ENCODE measurements at regions not wholly inside any gene's neighbourhood (a gene's known extent, or its start where the extent isn't known, plus 50 kb on each side); places are given as distances from the start of the nearest gene placed in this dataset.

- TF ChIP-seq POLR2A (IDR thresholded peaks at IDR 0.05; ENCODE audit: control extremely low read depth in 1 of 2, low read depth in 2 of 2, low read length in 2 of 2) = no peak
- TF ChIP-seq, protein P1, sequence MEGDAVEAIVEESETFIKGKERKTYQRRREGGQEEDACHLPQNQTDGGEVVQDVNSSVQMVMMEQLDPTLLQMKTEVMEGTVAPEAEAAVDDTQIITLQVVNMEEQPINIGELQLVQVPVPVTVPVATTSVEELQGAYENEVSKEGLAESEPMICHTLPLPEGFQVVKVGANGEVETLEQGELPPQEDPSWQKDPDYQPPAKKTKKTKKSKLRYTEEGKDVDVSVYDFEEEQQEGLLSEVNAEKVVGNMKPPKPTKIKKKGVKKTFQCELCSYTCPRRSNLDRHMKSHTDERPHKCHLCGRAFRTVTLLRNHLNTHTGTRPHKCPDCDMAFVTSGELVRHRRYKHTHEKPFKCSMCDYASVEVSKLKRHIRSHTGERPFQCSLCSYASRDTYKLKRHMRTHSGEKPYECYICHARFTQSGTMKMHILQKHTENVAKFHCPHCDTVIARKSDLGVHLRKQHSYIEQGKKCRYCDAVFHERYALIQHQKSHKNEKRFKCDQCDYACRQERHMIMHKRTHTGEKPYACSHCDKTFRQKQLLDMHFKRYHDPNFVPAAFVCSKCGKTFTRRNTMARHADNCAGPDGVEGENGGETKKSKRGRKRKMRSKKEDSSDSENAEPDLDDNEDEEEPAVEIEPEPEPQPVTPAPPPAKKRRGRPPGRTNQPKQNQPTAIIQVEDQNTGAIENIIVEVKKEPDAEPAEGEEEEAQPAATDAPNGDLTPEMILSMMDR (IDR thresholded peaks at IDR 0.05; ENCODE audit: control extremely low read depth in 1 of 3, insufficient read depth in 1 of 3, low read depth in 1 of 3, low read length in 3 of 3) = no peak
- no peak for TF ChIP-seq CREB1 (IDR thresholded peaks at IDR 0.05)
- no peak for TF ChIP-seq KDM1A (IDR thresholded peaks at IDR 0.05; ENCODE audit: borderline replicate concordance, low read length)
- no peak for TF ChIP-seq RFX5 (IDR thresholded peaks at IDR 0.05; ENCODE audit: borderline replicate concordance, low read depth, low read length)
- no peak for TF ChIP-seq YY1 (IDR thresholded peaks at IDR 0.05; ENCODE audit: low read depth, low read length)
- no peak for TF ChIP-seq MAX (IDR thresholded peaks at IDR 0.05)
- TF ChIP-seq EP300 (IDR thresholded peaks at IDR 0.05; ENCODE audit: borderline replicate concordance in 1 of 2, low read depth in 2 of 2, low read length in 2 of 2) = no peak
- no peak for TF ChIP-seq RAD21 (IDR thresholded peaks at IDR 0.05 in 1 of 2, conservative IDR thresholded peaks at IDR 0.05 in 1 of 2; ENCODE audit: low read depth in 2 of 2, low read length in 2 of 2)
- no peak for TF ChIP-seq MAFK (IDR thresholded peaks at IDR 0.05; ENCODE audit: low read depth, low read length)
- no peak for TF ChIP-seq SUZ12 (IDR thresholded peaks at IDR 0.05; ENCODE audit: low read length)
Measured at GRCh38 chr3:56930706-56931105, 129.0 kb upstream of the ARHGEF3 start.
